CD8-positive, alpha-beta memory T cell (primary cell): ENCODE measurements at regions not wholly inside any gene's neighbourhood (a gene's known extent, or its start where the extent isn't known, plus 50 kb on each side); places are given as distances from the start of the nearest gene placed in this dataset.
"Not testable (repeated sequence)": the region's sequence is repeated elsewhere in the genome, so short reads cannot be mapped to it uniquely, and the experiment has no call there.

Experiments
- CTCF ChIA-PET: fragments of 350-600 bp; sonication (Branson Sonifier 250); formaldehyde crosslinking; loops from one replicate; lab custom pipeline; 2021; ENCODE audit warnings: antibody characterized with exemption; lab: Charles Lee
- POLR2A ChIA-PET: fragments of 350-600 bp; sonication (Branson Sonifier 250); formaldehyde crosslinking; loops from one replicate; lab custom pipeline; 2021; ENCODE audit warnings: antibody characterized with exemption; lab: Charles Lee
- DNase-seq, 5 donors: peaks; one replicate each; pipeline versions ENCODE4 v3.0.0 to v3.0.0-alpha.2; 2020 to 2022; ENCODE audit warnings: mixed read lengths in 1 of 5
- H3K27ac ChIP-seq: one replicate; pipeline ENCODE4 v1.7.0; 2013; ENCODE audit warnings: low read depth, mild to moderate bottlenecking, low read length, moderate library complexity
- H3K27me3 ChIP-seq: 2 replicates; pipeline ENCODE4 v1.7.0; 2013; ENCODE audit warnings: low read length, mild to moderate bottlenecking; ENCODE audit not compliant: insufficient read depth, poor library complexity, severe bottlenecking
- H3K36me3 ChIP-seq: 2 replicates; pipeline ENCODE4 v1.7.0; 2013; ENCODE audit warnings: mild to moderate bottlenecking, low read length, moderate library complexity; ENCODE audit not compliant: insufficient read depth
- H3K4me1 ChIP-seq: 2 replicates; pipeline ENCODE4 v1.7.0; 2013; ENCODE audit warnings: mild to moderate bottlenecking, low read length, moderate library complexity; ENCODE audit not compliant: insufficient read depth
- H3K4me3 ChIP-seq: 2 replicates; pipeline ENCODE4 v1.7.0; 2013; ENCODE audit warnings: mild to moderate bottlenecking, low read length
- H3K9me3 ChIP-seq: 2 replicates; pipeline ENCODE4 v1.7.0; 2013; ENCODE audit warnings: mild to moderate bottlenecking, low read length
- H3K27ac Mint-ChIP-seq, 8 donors: one replicate each; pipeline ENCODE4 v1.8.0; 2020 to 2021; ENCODE audit warnings: mixed read lengths in 8 of 8, mild to moderate bottlenecking in 6 of 8, inconsistent platforms in 3 of 8, moderate library complexity in 3 of 8
- H3K27me3 Mint-ChIP-seq, 2 donors: one replicate each; pipeline ENCODE4 v1.8.0; 2020 to 2021; ENCODE audit warnings: mixed read lengths in 2 of 2, mild to moderate bottlenecking in 1 of 2, moderate library complexity in 1 of 2
- H3K36me3 Mint-ChIP-seq, 3 donors: one replicate each; pipeline ENCODE4 v1.8.0; 2020 to 2021; ENCODE audit warnings: mixed read lengths in 3 of 3, inconsistent platforms in 1 of 3, mild to moderate bottlenecking in 1 of 3
- H3K4me1 Mint-ChIP-seq, 3 donors: one replicate each; pipeline ENCODE4 v1.8.0; 2020 to 2021; ENCODE audit warnings: mixed read lengths in 3 of 3, inconsistent platforms in 1 of 3, mild to moderate bottlenecking in 1 of 3
- H3K4me3 Mint-ChIP-seq, 7 donors: one replicate each; pipeline ENCODE4 v1.8.0; 2020 to 2021; ENCODE audit warnings: mixed read lengths in 7 of 7, mild to moderate bottlenecking in 6 of 7, moderate library complexity in 4 of 7, inconsistent platforms in 2 of 7
- H3K9me3 Mint-ChIP-seq, 5 donors: one replicate each; pipeline ENCODE4 v1.8.0; 2020 to 2022; ENCODE audit warnings: mixed read lengths in 5 of 5, mild to moderate bottlenecking in 3 of 5, moderate library complexity in 2 of 5, inconsistent platforms in 1 of 5

DNA sequence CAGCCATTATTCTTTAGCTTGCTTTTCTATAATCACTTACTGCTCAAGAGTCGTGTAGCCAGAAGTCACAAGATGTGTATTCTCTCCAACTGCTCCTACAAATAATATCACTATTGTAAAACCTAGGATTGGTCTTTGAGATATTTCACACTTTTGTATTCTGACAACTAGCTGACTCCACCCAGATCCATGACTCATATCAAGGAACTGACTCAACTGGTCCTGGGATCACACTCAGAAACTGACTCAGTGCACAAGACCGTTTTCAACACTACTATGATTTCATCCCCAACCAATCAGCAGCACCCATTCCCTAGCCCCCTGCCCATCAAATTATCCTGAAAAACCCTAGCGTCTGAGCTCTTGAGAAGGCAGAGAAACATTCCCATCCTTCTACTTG, 56.5 kb upstream of the ORC5 start:
- ChIA-PET POLR2A (no interaction called here), CTCF (no interaction called here)
- Histone ChIP-seq H3K4me1 (no peaks in the 10 kb centered on the region), H3K27ac (no peak overlapping the region), H3K4me3 (no peak overlapping the region), H3K9me3 (no peaks in the 10 kb centered on the region), H3K27me3 (no peaks in the 10 kb centered on the region), H3K36me3 (no peaks in the 10 kb centered on the region)
- H3K27ac Mint-ChIP-seq, result no peak overlapping the region
- peaks cover 14 to 45% of the 10 kb centered on the region in 2 donors for H3K27me3 Mint-ChIP-seq
- H3K4me1 Mint-ChIP-seq, result no peaks in the 10 kb centered on the region
- no peak overlapping the region for H3K4me3 Mint-ChIP-seq
- peaks cover 5 to 22% (median 21%) of the 10 kb centered on the region in 5 donors for H3K9me3 Mint-ChIP-seq
- DNase-seq, result no peak
- no peaks in the 10 kb centered on the region for H3K36me3 Mint-ChIP-seq

DNA sequence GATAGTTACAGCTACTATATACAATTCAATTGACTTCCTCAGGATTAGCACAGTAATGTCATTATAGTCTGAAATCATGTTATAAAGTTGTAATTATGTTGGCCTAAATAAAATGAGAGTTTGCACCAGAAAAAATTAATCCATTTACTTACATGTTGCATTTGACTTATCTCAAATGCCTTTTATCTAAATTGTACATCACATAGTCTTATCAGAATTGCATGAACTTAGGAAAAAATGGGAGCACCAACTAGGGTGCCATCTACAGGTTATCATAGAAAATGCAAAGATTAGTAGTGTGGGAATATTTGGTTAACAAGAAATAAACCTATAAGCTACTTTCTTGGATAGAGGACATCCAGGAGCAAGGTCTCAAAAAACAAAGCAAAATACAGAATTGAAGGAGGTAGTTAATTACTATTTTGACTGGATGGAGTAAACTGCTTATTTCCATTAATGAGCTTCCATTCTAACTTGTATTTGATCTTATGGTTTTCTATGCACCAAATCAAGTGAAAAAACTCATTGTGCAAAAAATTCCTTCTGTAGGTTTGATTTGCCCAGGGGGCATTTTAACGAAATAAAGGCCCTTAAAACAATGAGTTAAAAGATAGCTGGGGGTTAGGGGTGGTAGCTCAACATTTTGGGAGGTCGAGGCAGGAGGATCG, 60.0 kb upstream of the ORC5 start:
- no peak for DNase-seq
- H3K4me1 ChIP-seq, result no peaks in the 10 kb centered on the region
- Mint-ChIP-seq H3K27ac (no peak overlapping the region), H3K36me3 (no peaks in the 10 kb centered on the region), H3K9me3 (peaks cover 2 to 21% (median 15%) of the 10 kb centered on the region in 5 donors), H3K4me3 (peak overlapping the region in 1 of 7 donors; percentile 37), H3K4me1 (no peaks in the 10 kb centered on the region), H3K27me3 (peaks cover 10 to 28% of the 10 kb centered on the region in 2 donors)
- no peaks in the 10 kb centered on the region for H3K9me3 ChIP-seq
- no peaks in the 10 kb centered on the region for H3K27me3 ChIP-seq
- ChIA-PET CTCF (interaction anchor here (1.2 to 2.4 kb wide), 2 partner anchors 10 to 36 kb away, joined by 3 to 7 read pairs; no protein-coding TSS in a partner anchor), POLR2A (no interaction called here)
- H3K36me3 ChIP-seq, result no peaks in the 10 kb centered on the region
- no peak overlapping the region for H3K4me3 ChIP-seq
- no peak overlapping the region for H3K27ac ChIP-seq

DNA sequence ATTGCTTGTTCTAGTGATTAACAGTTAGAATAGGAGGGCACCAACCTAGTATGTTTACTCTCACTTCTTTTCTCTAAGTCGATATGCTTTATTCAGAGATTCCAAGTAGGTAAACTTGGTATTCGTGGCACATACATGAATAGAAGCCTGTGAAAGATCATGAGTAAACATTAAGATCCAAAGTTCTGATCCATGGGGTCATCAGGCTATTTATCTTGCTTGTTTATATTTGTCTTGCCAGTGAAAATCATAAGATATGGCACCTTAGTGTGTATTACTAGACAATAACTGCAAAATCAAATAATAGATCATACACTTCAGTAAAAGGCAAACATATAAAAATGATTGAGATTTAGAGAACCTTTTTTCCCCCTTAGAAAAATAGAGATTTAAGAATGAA, 56.5 kb upstream of the LHFPL3 start:
- no peaks in the 10 kb centered on the region for H3K36me3 ChIP-seq
- Mint-ChIP-seq H3K4me1 (no peaks in the 10 kb centered on the region), H3K9me3 (peaks cover 3 to 12% (median 5%) of the 10 kb centered on the region in 5 donors), H3K27ac (no peak overlapping the region), H3K4me3 (no peak overlapping the region), H3K36me3 (no peaks in the 10 kb centered on the region), H3K27me3 (peaks cover 9 to 42% of the 10 kb centered on the region in 2 donors)
- ChIA-PET POLR2A (no interaction called here), CTCF (no interaction called here)
- no peak overlapping the region for H3K4me3 ChIP-seq
- H3K27ac ChIP-seq, result no peak overlapping the region
- no peaks in the 10 kb centered on the region for H3K4me1 ChIP-seq
- no peak for DNase-seq
- no peaks in the 10 kb centered on the region for H3K27me3 ChIP-seq
- no peaks in the 10 kb centered on the region for H3K9me3 ChIP-seq

DNA sequence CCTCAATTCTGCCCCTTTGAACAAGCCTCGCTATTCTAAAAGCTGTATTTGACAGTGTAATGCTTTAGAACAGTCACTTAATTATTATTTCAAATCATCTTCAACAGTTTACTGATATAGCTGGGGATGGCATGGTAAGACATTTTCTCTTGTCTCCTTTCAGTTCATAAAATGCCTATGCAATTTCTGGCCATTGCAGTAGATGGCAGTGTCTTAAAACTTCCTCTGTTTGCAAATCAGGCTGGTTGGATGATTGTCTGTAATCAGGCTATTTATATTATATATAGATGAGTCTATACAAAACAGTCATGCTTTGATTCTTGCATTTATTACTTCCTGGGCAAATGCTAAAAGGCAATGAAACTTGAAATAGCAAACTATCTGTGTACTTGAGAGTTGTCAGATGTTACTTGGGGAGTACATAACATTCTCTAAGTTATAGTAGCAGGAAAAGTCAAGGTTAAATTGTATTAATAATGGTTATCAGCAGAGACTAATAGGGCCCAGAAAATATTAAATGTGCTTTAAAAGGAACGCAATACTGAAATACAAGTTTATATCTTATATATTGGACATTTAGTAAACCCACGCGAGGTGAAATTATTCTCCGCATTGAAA, 55.5 kb upstream of the LHFPL3 start:
- no peak overlapping the region for H3K4me3 Mint-ChIP-seq
- no peaks in the 10 kb centered on the region for H3K4me1 Mint-ChIP-seq
- no peak overlapping the region for H3K4me3 ChIP-seq
- H3K27ac Mint-ChIP-seq, result no peak overlapping the region
- no peaks in the 10 kb centered on the region for H3K36me3 Mint-ChIP-seq
- H3K9me3 Mint-ChIP-seq, result peaks cover 3 to 12% (median 5%) of the 10 kb centered on the region in 5 donors
- ChIA-PET CTCF (no interaction called here), POLR2A (no interaction called here)
- H3K36me3 ChIP-seq, result no peaks in the 10 kb centered on the region
- H3K9me3 ChIP-seq, result no peaks in the 10 kb centered on the region
- no peaks in the 10 kb centered on the region for H3K27me3 ChIP-seq
- no peaks in the 10 kb centered on the region for H3K4me1 ChIP-seq
- H3K27me3 Mint-ChIP-seq, result peaks cover 9 to 38% of the 10 kb centered on the region in 2 donors
- H3K27ac ChIP-seq, result no peak overlapping the region
- no peak for DNase-seq

DNA sequence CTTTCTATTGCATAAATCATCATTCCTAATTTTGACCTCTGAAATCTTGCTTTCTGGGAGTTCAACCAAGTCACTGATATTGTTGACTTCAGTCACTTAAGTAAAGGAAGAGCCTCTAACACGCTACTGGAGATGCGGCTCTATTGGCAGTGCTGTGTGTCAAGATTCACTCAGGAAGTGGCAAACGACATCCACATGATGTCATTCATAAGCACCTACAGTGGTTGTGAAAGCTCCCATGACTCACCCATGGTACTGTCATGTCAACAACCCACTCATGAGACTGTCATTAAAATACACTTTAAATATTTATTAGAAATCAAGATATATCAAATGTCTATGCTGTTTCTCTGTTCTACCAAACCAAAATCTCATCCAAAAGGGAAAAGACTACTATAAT, 52.5 kb upstream of the LHFPL3 start:
- Histone ChIP-seq H3K27me3 (no peaks in the 10 kb centered on the region), H3K4me3 (no peak overlapping the region), H3K4me1 (no peaks in the 10 kb centered on the region), H3K36me3 (no peaks in the 10 kb centered on the region), H3K27ac (no peak overlapping the region), H3K9me3 (no peaks in the 10 kb centered on the region)
- Mint-ChIP-seq H3K4me3 (no peak overlapping the region), H3K9me3 (peaks cover 5 to 12% (median 9%) of the 10 kb centered on the region in 5 donors), H3K4me1 (no peaks in the 10 kb centered on the region), H3K27me3 (peaks cover 3 to 25% of the 10 kb centered on the region in 2 donors), H3K27ac (no peak overlapping the region), H3K36me3 (peaks cover 0 to 3% (median 0%) of the 10 kb centered on the region in 3 donors)
- no peak for DNase-seq
- ChIA-PET CTCF (no interaction called here), POLR2A (no interaction called here)

DNA sequence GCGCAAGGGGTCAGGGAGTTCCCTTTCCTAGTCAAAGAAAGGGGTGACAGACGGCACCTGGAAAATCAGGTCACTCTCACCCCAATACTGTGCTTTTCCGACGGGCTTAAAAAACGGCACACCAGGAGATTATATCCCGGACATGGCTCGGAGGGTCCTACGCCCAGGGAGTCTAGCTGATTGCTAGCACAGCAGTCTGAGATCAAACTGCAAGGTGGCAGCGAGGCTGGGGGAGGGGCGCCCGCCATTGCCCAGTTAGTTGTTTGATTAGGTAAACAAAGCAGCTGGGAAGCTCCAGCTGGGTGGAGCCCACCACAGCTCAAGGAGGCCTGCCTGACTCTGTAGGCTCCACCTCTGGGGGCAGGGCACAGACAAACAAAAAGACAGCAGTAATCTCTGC, 51.7 kb upstream of the LHFPL3 start:
- H3K4me1 Mint-ChIP-seq, POLR2A ChIA-PET, H3K4me1 ChIP-seq, H3K27ac Mint-ChIP-seq, H3K27me3 ChIP-seq, H3K4me3 ChIP-seq, H3K36me3 ChIP-seq, H3K36me3 Mint-ChIP-seq, DNase-seq, H3K4me3 Mint-ChIP-seq, H3K27ac ChIP-seq, H3K9me3 ChIP-seq, CTCF ChIA-PET: not testable (repeated sequence)
- Mint-ChIP-seq H3K27me3 (peaks cover 3 to 25% of the 10 kb centered on the region in 2 donors), H3K9me3 (peaks cover 5 to 12% (median 9%) of the 10 kb centered on the region in 5 donors)
